Activated CD4-positive, alpha-beta memory T cell treated with anti-CD3 and anti-CD28 coated beads, Interleukin-2, amount 10 ng/mL, durations not matched to agents 7 days and 5 days (primary cell): ENCODE measurements at regions not wholly inside any gene's neighbourhood (a gene's known extent, or its start where the extent isn't known, plus 50 kb on each side); places are given as distances from the start of the nearest gene placed in this dataset.
"Not testable (repeated sequence)": the region's sequence is repeated elsewhere in the genome, so short reads cannot be mapped to it uniquely, and the experiment has no call there.

Source experiments
- CTCF ChIA-PET: fragments of 350-600 bp; sonication (Branson Sonifier 250); formaldehyde crosslinking; loops from one replicate; lab custom pipeline; 2021; ENCODE audit warnings: antibody characterized with exemption, inconsistent platforms; lab: Charles Lee
- POLR2A ChIA-PET: fragments of 350-600 bp; sonication (Branson Sonifier 250); formaldehyde crosslinking; loops from one replicate; lab custom pipeline; 2021; ENCODE audit warnings: antibody characterized with exemption; lab: Charles Lee
- DNase-seq: peaks from one replicate; pipeline ENCODE4 v3.0.0-alpha.2; 2020
- H3K27ac Mint-ChIP-seq: one replicate; pipeline ENCODE4 v1.8.0; 2021; ENCODE audit warnings: mild to moderate bottlenecking, mixed read lengths
- H3K27me3 Mint-ChIP-seq: one replicate; pipeline ENCODE4 v1.8.0; 2021; ENCODE audit warnings: mixed read lengths
- H3K36me3 Mint-ChIP-seq: one replicate; pipeline ENCODE4 v1.8.0; 2021; ENCODE audit warnings: low read depth, mixed read lengths
- H3K4me1 Mint-ChIP-seq: one replicate; pipeline ENCODE4 v1.8.0; 2021; ENCODE audit warnings: mixed read lengths
- H3K4me3 Mint-ChIP-seq: one replicate; pipeline ENCODE4 v1.8.0; 2021; ENCODE audit warnings: mild to moderate bottlenecking, mixed read lengths
- H3K9me3 Mint-ChIP-seq: one replicate; pipeline ENCODE4 v1.8.0; 2021; ENCODE audit warnings: mixed read lengths

- H3K4me3 Mint-ChIP-seq, H3K27ac Mint-ChIP-seq, DNase-seq, POLR2A ChIA-PET, H3K9me3 Mint-ChIP-seq, H3K4me1 Mint-ChIP-seq, H3K36me3 Mint-ChIP-seq, H3K27me3 Mint-ChIP-seq, CTCF ChIA-PET: not testable (repeated sequence)
Measured at GRCh38 chr11:121901417-121901816, 214.6 kb downstream of the BLID start.

GRCh38 chr11:121899520-121899919, 216.5 kb downstream of the BLID start:
- Mint-ChIP-seq H3K36me3 (no peaks in the 10 kb centered on the region), H3K9me3 (no peaks in the 10 kb centered on the region), H3K27me3 (no peaks in the 10 kb centered on the region)

GRCh38 chr11:121898903-121899302, 217.1 kb downstream of the BLID start:
- DNase-seq = no peak
- no peaks in the 10 kb centered on the region for H3K4me1 Mint-ChIP-seq
- no peaks in the 10 kb centered on the region for H3K9me3 Mint-ChIP-seq
- no peak overlapping the region for H3K4me3 Mint-ChIP-seq
- H3K27ac Mint-ChIP-seq = no peak overlapping the region
- H3K36me3 Mint-ChIP-seq = no peaks in the 10 kb centered on the region
- POLR2A ChIA-PET = no interaction called here
- CTCF ChIA-PET = no interaction called here
- H3K27me3 Mint-ChIP-seq = no peaks in the 10 kb centered on the region

More at GRCh38 chr11:121899520-121899919, 216.5 kb downstream of the BLID start:
- ChIA-PET CTCF (no interaction called here), POLR2A (no interaction called here)
- Mint-ChIP-seq H3K4me3 (no peak overlapping the region), H3K27ac (no peak overlapping the region), H3K4me1 (no peaks in the 10 kb centered on the region)
- DNase-seq = no peak

DNA sequence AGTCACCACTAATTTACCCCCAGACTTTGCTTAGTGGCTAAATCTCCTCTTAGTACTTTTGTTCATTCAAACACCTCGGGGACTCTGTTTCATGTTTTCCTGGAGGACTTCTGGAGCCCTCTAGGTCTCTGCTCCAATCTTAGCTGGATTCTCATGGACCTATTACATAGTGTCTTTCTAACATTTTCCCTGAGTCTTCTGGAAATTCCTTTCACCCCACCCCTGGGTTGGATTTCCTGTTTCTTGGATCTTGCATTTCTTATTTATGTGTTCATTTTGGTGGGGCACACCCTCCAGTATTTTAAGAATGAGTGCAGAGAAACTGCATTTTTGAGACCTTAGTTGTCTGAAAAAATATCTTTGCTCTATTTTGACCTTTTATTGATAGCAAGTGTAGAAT, 220.1 kb downstream of the BLID start:
- H3K27me3 Mint-ChIP-seq = no peaks in the 10 kb centered on the region
- POLR2A ChIA-PET = no interaction called here
- no peak for DNase-seq
- H3K4me3 Mint-ChIP-seq = no peak overlapping the region
- CTCF ChIA-PET = no interaction called here
- no peaks in the 10 kb centered on the region for H3K4me1 Mint-ChIP-seq
- no peak overlapping the region for H3K27ac Mint-ChIP-seq
- H3K36me3 Mint-ChIP-seq = no peaks in the 10 kb centered on the region
- H3K9me3 Mint-ChIP-seq = no peaks in the 10 kb centered on the region

- no peaks in the 10 kb centered on the region for H3K27me3 Mint-ChIP-seq
- no peak overlapping the region for H3K4me3 Mint-ChIP-seq
- no peak for DNase-seq
- POLR2A ChIA-PET = no interaction called here
- H3K9me3 Mint-ChIP-seq = no peaks in the 10 kb centered on the region
- H3K36me3 Mint-ChIP-seq = no peaks in the 10 kb centered on the region
- H3K27ac Mint-ChIP-seq = no peak overlapping the region
- CTCF ChIA-PET = no interaction called here
- no peaks in the 10 kb centered on the region for H3K4me1 Mint-ChIP-seq
Measured at GRCh38 chr11:121894581-121894980, 221.4 kb downstream of the BLID start.

DNA sequence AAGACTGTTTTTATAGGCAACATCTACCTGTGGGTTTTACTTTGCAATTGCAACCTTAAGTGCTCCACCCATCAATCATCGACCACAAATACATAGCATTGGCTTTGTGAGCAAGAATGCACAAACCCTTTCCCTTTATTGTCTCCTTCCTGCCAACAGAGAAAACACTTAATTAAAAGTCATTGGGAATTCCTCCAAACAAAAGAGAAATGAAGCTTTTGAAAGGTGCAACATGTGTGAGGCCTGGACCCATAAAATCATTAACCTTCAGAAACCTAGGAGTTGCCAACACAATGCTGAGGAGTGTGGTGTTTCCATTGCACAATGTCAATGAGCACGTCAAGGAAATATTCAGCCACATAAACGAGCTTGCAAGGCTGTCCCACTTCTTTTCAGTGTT, 223.2 kb downstream of the BLID start:
- Mint-ChIP-seq H3K9me3 (no peaks in the 10 kb centered on the region), H3K4me3 (no peak overlapping the region), H3K27ac (no peak overlapping the region), H3K4me1 (no peaks in the 10 kb centered on the region), H3K36me3 (no peaks in the 10 kb centered on the region), H3K27me3 (no peaks in the 10 kb centered on the region)
- POLR2A ChIA-PET = no interaction called here
- no peak for DNase-seq
- CTCF ChIA-PET = no interaction called here

DNA sequence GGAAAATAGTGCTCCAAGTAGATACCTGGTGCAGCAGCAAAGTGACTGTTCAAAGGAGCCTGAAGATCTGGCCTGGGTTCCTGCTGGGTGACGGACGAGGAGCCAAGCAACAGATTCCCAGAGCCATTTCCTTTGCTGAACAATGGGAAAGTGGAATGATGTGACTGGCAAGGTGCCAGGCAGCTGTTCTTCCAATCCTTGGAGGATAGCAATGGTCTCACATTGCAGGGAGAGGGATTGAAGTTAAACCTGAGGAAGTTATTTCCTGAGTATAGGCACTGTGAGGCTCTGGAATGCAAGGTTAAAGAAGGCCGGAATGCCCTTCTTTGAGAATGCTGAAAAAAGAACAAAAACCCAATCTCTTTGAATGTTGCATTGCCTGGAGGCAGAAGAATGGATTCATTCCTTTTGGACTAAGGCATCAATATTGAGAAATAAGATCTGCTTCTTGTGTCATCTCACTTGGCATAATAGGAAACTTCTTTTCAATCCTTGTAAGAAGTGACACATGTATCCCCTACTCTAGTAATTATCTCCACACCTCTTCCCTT, 223.8 kb downstream of the BLID start:
- Mint-ChIP-seq H3K36me3 (no peaks in the 10 kb centered on the region), H3K27me3 (no peaks in the 10 kb centered on the region), H3K4me3 (no peak overlapping the region), H3K9me3 (no peaks in the 10 kb centered on the region), H3K4me1 (no peaks in the 10 kb centered on the region), H3K27ac (no peak overlapping the region)
- CTCF ChIA-PET = no interaction called here
- DNase-seq = no peak
- POLR2A ChIA-PET = no interaction called here

- POLR2A ChIA-PET = no interaction called here
- H3K4me1 Mint-ChIP-seq = no peaks in the 10 kb centered on the region
- no peak overlapping the region for H3K27ac Mint-ChIP-seq
- DNase-seq = no peak
- no peaks in the 10 kb centered on the region for H3K9me3 Mint-ChIP-seq
- CTCF ChIA-PET = no interaction called here
- no peak overlapping the region for H3K4me3 Mint-ChIP-seq
- H3K36me3 Mint-ChIP-seq = no peaks in the 10 kb centered on the region
- H3K27me3 Mint-ChIP-seq = no peaks in the 10 kb centered on the region
Measured at GRCh38 chr11:121890946-121891515, 225.0 kb downstream of the BLID start.

- ChIA-PET CTCF (no interaction called here), POLR2A (no interaction called here)
- Mint-ChIP-seq H3K27me3 (no peaks in the 10 kb centered on the region), H3K9me3 (no peaks in the 10 kb centered on the region), H3K27ac (no peak overlapping the region), H3K4me1 (no peaks in the 10 kb centered on the region), H3K4me3 (no peak overlapping the region), H3K36me3 (no peaks in the 10 kb centered on the region)
- no peak for DNase-seq
Measured at GRCh38 chr11:121890377-121890776, 225.6 kb downstream of the BLID start.

GRCh38 chr11:121889931-121890330, 226.1 kb downstream of the BLID start:
- H3K4me3 Mint-ChIP-seq = no peak overlapping the region
- no peaks in the 10 kb centered on the region for H3K36me3 Mint-ChIP-seq
- H3K4me1 Mint-ChIP-seq = no peaks in the 10 kb centered on the region
- H3K27me3 Mint-ChIP-seq = no peaks in the 10 kb centered on the region
- H3K27ac Mint-ChIP-seq = no peak overlapping the region
- POLR2A ChIA-PET = no interaction called here
- no peak for DNase-seq
- no peaks in the 10 kb centered on the region for H3K9me3 Mint-ChIP-seq
- CTCF ChIA-PET = no interaction called here

DNA sequence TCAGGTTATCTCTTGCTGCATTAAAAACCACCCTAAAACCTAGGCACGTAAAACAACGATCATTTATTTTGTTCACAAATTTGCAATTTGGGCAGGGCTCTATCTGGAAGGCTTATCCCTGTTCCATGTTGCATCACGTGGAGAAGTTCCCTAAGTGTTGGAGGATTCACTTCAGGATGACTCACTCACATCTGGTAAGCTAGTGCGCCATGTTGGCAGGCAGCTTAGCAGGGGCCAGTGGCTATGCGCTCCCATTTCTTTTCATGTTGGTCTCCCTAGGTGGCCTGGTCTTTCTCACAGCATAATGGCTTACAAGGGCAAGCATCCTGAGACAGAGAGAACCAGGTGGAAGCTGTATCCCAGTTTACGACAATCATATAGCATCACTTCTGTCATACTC, 226.8 kb downstream of the BLID start:
- H3K27me3 Mint-ChIP-seq = no peaks in the 10 kb centered on the region
- ChIA-PET CTCF (no interaction called here), POLR2A (no interaction called here)
- no peak overlapping the region for H3K4me3 Mint-ChIP-seq
- no peaks in the 10 kb centered on the region for H3K36me3 Mint-ChIP-seq
- no peaks in the 10 kb centered on the region for H3K9me3 Mint-ChIP-seq
- no peaks in the 10 kb centered on the region for H3K4me1 Mint-ChIP-seq
- no peak for DNase-seq
- H3K27ac Mint-ChIP-seq = no peak overlapping the region

DNA sequence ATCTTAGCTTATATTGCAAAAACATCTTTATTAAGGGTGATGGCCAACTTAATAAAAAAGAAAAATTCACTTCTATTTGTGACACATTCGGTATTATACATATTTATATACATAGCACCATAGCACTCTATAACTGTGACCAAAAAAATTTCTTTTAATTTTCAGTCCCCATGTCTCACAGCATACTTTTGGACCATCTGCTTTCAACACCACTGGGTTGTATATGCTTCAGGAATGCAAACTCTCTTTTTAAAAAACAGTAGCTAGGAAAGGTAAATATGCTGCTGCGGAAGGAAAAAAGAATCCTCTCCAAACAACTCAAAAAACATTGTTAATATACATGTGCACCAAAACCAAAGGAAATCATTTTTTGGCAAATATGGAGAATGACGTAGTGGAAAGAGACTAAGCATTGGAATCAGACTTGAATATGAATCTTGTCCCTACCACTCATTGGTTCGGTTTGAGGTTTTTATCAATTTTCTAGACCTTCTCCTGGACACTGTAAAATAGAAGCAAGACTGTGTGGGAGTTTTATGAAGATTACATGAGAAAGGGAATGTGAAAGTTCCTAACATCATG, 227.9 kb downstream of the BLID start:
- CTCF ChIA-PET = no interaction called here
- Mint-ChIP-seq H3K4me1 (no peaks in the 10 kb centered on the region), H3K27ac (no peak overlapping the region), H3K36me3 (no peaks in the 10 kb centered on the region), H3K4me3 (no peak overlapping the region), H3K9me3 (no peaks in the 10 kb centered on the region), H3K27me3 (no peaks in the 10 kb centered on the region)
- POLR2A ChIA-PET = no interaction called here
- DNase-seq = no peak

GRCh38 chr11:121887569-121887968, 228.4 kb downstream of the BLID start:
- H3K27ac Mint-ChIP-seq = no peak overlapping the region
- H3K4me1 Mint-ChIP-seq = no peaks in the 10 kb centered on the region
- H3K9me3 Mint-ChIP-seq = no peaks in the 10 kb centered on the region
- no peak for DNase-seq
- H3K4me3 Mint-ChIP-seq = no peak overlapping the region
- H3K36me3 Mint-ChIP-seq = no peaks in the 10 kb centered on the region
- H3K27me3 Mint-ChIP-seq = no peaks in the 10 kb centered on the region
- POLR2A ChIA-PET = no interaction called here
- CTCF ChIA-PET = no interaction called here

- Mint-ChIP-seq H3K9me3 (no peaks in the 10 kb centered on the region), H3K36me3 (no peaks in the 10 kb centered on the region), H3K4me1 (no peaks in the 10 kb centered on the region), H3K27me3 (no peaks in the 10 kb centered on the region), H3K27ac (no peak overlapping the region), H3K4me3 (no peak overlapping the region)
- ChIA-PET CTCF (no interaction called here), POLR2A (no interaction called here)
- no peak for DNase-seq
Measured at GRCh38 chr11:121886996-121887395, 229.0 kb downstream of the BLID start.
